Spleen (tissue), 11 donors: ENCODE measurements at regions not wholly inside any gene's neighbourhood (a gene's known extent, or its start where the extent isn't known, plus 50 kb on each side); places are given as distances from the start of the nearest gene placed in this dataset.

Source experiments
- DNase-seq: peaks from one replicate; pipeline ENCODE4 v3.0.0-alpha.2; 2020
- H3K27ac ChIP-seq, 8 donors: fragments of 200-600 bp; sonication (generic) in 7 of 8; 1 replicate in 4 of 8; 2 replicates in 4 of 8; pipeline versions ENCODE4 v1.5.0 to v1.8.0; 2016 to 2021; ENCODE audit warnings: inconsistent platforms in 4 of 8, mild to moderate bottlenecking in 4 of 8, moderate library complexity in 1 of 8
- H3K27me3 ChIP-seq, 7 donors: fragments of 200-600 bp; sonication (generic) in 6 of 7; replicated peaks in 1 of 7; 1 replicate in 4 of 7; 2 replicates in 3 of 7; pipeline versions ENCODE4 v1.5.0 to v1.8.0; 2016 to 2021; ENCODE audit warnings: inconsistent platforms in 3 of 7, mild to moderate bottlenecking in 1 of 7
- H3K36me3 ChIP-seq, 6 donors: fragments of 200-600 bp; sonication (generic) in 5 of 6; 1 replicate in 4 of 6; 2 replicates in 2 of 6; pipeline versions ENCODE4 v1.5.0 to v1.8.0; 2016 to 2021; ENCODE audit warnings: inconsistent platforms in 2 of 6
- H3K4me1 ChIP-seq, 6 donors: fragments of 200-600 bp; sonication (generic) in 5 of 6; 1 replicate in 3 of 6; 2 replicates in 3 of 6; pipeline versions ENCODE4 v1.5.0 to v1.8.0; 2016 to 2021; ENCODE audit warnings: inconsistent platforms in 3 of 6
- H3K4me3 ChIP-seq, 8 donors: fragments of 200-600 bp; sonication (generic) in 7 of 8; 1 replicate in 4 of 8; 2 replicates in 4 of 8; pipeline versions ENCODE4 v1.5.0 to v1.8.0; 2016 to 2021; ENCODE audit warnings: inconsistent platforms in 4 of 8, mild to moderate bottlenecking in 4 of 8, moderate library complexity in 2 of 8
- H3K9me3 ChIP-seq, 8 donors: fragments of 200-600 bp; sonication (generic) in 7 of 8; 1 replicate in 4 of 8; 2 replicates in 4 of 8; pipeline versions ENCODE4 v1.5.0 to v1.8.0; 2016 to 2021; ENCODE audit warnings: inconsistent platforms in 4 of 8
- POLR2A ChIP-seq, 3 donors: fragments of 450-650 bp; IDR thresholded peaks; one replicate each; pipeline ENCODE4 v1.5.1; 2017; ENCODE audit warnings: antibody characterized with exemption in 3 of 3, mild to moderate bottlenecking in 1 of 3
- POLR2AphosphoS5 ChIP-seq, 3 donors: sonication (generic); formaldehyde crosslinking; IDR thresholded peaks; one replicate each; pipeline ENCODE4 v1.5.1; 2017; ENCODE audit warnings: antibody characterized with exemption in 3 of 3
- whole genome bisulfite sequencing, 5 donors: extraction: QIAGEN DNeasy Blood & Tissue Kit in 3 of 5; methylation state at CpG; one replicate each; pipeline versions ENCODE4 v1.1.5 to v1.1.7; 2013 to 2018; 5-methylcytosine and 5-hydroxymethylcytosine counted together
- intact Hi-C: fragments of 100-400 bp; cut with DNase I; formaldehyde crosslinking; loops from one replicate; pipeline ENCODE4 v1.15.0; 2023; ENCODE audit warnings: low total_unique reads
- TF ChIP-seq, protein P1 (sequence below), 11 experiments: fragments of 200-600 bp in 7 of 11; fragments of 450-650 bp in 4 of 11; sonication (generic) in 4 of 11; IDR thresholded peaks in 8 of 11; conservative IDR thresholded peaks in 3 of 11; 1 replicate in 7 of 11; 2 replicates in 4 of 11; pipeline versions ENCODE4 v1.4.0 to v1.8.0; 2016 to 2021; ENCODE audit warnings: antibody characterized with exemption in 11 of 11, inconsistent platforms in 4 of 11, mild to moderate bottlenecking in 1 of 11
- donor health status: healthy with polysubstance abuse.
- donor health status: DM: no; HTN: no; CAD: no; lungs with moderate emphysema.
- donor health status: DM: no; HTN: no; CAD: no.
- donor health status: Bipolar disorder and iron deficiency.
- donor health status: healthy.
- donor health status: DM: no; HTN: no; CAD: no.
- donor health status: DM: yes; HTN: yes; CAD: no.

DNA sequence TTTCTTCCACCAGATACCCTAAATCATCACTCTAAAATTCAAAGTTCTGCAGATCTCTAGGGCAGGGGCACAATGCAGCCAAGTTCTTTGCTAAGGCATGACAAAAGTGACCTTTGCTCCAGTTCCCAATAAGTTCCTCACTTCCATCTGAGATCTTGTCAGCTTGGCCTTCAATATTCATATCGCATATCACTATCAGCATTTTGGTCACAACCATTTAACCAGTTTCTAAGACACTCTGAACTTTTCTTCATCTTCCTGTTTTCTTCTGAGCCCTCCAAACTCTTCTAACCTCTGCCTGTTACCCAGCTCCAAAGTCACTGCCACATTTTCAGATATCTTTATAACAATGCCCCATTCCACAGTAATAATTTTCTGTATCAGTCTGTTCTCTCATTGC lies 452.6 kb upstream of the TRIB2 start:
- Histone ChIP-seq H3K27me3 (no peaks in the 10 kb centered on the region), H3K27ac (no peak overlapping the region), H3K4me3 (no peak overlapping the region), H3K36me3 (no peaks in the 10 kb centered on the region), H3K9me3 (no peaks in the 10 kb centered on the region), H3K4me1 (peaks cover 0 to 10% (median 4%) of the 10 kb centered on the region in 6 donors)
- WGBS, 5 donors = 50 to 69% (median 64%) methylated on average over 1 of the region's 1 CpG
- TF ChIP-seq POLR2AphosphoS5 (IDR thresholded peaks at IDR 0.05) = no peak
- TF ChIP-seq POLR2A (IDR thresholded peaks at IDR 0.05) = no peak
- TF ChIP-seq, protein P1, sequence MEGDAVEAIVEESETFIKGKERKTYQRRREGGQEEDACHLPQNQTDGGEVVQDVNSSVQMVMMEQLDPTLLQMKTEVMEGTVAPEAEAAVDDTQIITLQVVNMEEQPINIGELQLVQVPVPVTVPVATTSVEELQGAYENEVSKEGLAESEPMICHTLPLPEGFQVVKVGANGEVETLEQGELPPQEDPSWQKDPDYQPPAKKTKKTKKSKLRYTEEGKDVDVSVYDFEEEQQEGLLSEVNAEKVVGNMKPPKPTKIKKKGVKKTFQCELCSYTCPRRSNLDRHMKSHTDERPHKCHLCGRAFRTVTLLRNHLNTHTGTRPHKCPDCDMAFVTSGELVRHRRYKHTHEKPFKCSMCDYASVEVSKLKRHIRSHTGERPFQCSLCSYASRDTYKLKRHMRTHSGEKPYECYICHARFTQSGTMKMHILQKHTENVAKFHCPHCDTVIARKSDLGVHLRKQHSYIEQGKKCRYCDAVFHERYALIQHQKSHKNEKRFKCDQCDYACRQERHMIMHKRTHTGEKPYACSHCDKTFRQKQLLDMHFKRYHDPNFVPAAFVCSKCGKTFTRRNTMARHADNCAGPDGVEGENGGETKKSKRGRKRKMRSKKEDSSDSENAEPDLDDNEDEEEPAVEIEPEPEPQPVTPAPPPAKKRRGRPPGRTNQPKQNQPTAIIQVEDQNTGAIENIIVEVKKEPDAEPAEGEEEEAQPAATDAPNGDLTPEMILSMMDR (IDR thresholded peaks at IDR 0.05 in 8 of 11, conservative IDR thresholded peaks at IDR 0.05 in 3 of 11) = no peak
- DNase-seq = no peak
- intact Hi-C loops = no loop called here

DNA sequence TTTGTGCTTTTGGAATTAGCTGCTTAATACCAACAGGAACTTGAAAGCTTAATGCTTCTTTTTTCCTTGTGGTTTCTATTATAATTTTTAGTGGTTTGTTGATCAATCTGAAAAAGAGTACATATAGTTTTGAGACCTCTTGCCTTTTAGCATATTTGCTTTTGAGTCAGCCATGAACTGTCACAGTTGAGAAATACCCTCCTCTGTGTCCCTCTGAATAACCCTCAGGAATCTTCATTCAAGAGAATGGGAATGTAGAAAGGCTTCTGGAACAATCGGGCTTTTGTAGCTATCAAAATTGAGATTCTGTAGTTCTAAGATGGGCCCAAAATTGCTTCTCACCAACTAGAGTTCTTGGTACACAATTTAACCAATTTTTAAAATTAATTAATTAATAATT lies 451.1 kb upstream of the TRIB2 start:
- no peaks in the 10 kb centered on the region for H3K36me3 ChIP-seq
- H3K4me1 ChIP-seq = peaks cover 0 to 10% (median 4%) of the 10 kb centered on the region in 6 donors
- WGBS, 5 donors = 83 to 98% (median 93%) methylated on average over 1 of the region's 1 CpG
- intact Hi-C loops = no loop called here
- DNase-seq = no peak
- H3K27me3 ChIP-seq = no peaks in the 10 kb centered on the region
- H3K27ac ChIP-seq = no peak overlapping the region
- H3K4me3 ChIP-seq = no peak overlapping the region
- H3K9me3 ChIP-seq = no peaks in the 10 kb centered on the region
- TF ChIP-seq, protein P1 (IDR thresholded peaks at IDR 0.05 in 8 of 11, conservative IDR thresholded peaks at IDR 0.05 in 3 of 11) = no peak
- TF ChIP-seq POLR2AphosphoS5 (IDR thresholded peaks at IDR 0.05) = no peak
- no peak for TF ChIP-seq POLR2A (IDR thresholded peaks at IDR 0.05)

DNA sequence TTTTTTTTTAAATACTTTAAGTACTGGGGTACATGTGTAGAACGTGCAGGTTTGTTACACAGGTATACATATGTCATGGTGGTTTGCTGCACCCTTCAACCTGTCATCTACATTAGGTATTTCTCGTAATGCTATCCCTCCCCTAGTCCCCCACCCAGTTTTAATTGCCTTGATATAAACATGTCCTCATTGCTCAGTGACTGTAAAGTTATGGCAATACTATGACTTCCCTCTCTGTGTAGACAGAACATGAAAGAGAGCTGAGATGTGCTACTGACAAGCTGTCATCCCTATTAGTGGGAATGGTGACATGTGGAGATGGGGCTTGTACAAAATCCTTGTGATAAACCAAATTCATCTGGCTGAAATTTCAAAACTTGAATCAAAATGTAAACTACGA lies 449.7 kb upstream of the TRIB2 start:
- DNase-seq = no peak
- TF ChIP-seq, protein P1 (IDR thresholded peaks at IDR 0.05 in 8 of 11, conservative IDR thresholded peaks at IDR 0.05 in 3 of 11) = no peak
- Histone ChIP-seq H3K9me3 (no peaks in the 10 kb centered on the region), H3K4me1 (peaks cover 0 to 22% (median 14%) of the 10 kb centered on the region in 6 donors), H3K36me3 (no peaks in the 10 kb centered on the region), H3K27me3 (no peaks in the 10 kb centered on the region), H3K27ac (no peak overlapping the region), H3K4me3 (no peak overlapping the region)
- WGBS, 5 donors = 92 to 99% (median 96%) methylated on average over 3 of the region's 3 CpGs
- intact Hi-C loops = no loop called here

DNA sequence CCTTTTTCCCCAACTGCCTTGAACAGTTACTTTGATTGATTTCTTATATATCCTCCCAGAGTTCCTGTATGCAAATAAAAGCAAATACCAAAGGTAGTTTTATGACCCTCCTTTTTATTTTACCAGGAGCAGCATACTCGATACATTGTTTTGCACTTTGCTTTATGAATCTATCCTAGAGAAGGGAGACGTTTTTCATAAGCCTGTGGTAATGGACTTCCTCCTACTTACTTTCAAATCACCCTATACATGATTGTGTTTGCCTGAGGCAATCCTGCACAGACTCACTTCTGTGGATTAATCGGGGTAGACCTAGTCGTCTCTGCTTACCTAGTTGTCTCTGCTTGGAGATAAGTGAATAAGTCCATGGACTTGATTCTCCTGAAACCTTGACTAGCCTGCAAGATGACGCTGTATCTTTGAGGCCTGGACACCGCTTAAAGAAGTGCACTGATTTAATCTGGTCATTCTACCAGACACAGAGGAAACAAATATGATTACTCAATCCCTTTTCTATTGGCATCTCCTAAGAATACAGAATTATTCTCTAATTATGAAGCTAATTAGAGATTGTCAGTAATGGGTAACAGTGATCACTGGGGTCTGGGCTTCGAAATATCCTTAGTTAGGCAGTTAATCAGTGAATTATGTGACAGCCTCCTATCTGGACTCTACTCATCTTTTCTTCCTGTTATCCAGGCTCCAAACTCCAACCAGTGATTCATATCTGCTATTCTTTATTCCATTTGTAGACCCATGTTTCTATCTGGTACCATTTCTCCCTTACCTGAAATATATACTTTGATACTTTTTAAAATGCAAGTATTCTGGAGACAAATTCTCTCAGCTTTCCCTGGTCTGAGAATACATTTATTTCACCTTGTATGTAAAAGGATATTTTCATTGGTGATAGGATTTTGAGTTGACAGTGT lies 447.4 kb upstream of the TRIB2 start:
- H3K4me1 ChIP-seq = peaks cover 0 to 25% (median 12%) of the 10 kb centered on the region in 6 donors
- H3K9me3 ChIP-seq = no peaks in the 10 kb centered on the region
- H3K27ac ChIP-seq = no peak overlapping the region
- H3K36me3 ChIP-seq = no peaks in the 10 kb centered on the region
- TF ChIP-seq POLR2AphosphoS5 (IDR thresholded peaks at IDR 0.05) = no peak
- TF ChIP-seq, protein P1 (IDR thresholded peaks at IDR 0.05 in 8 of 11, conservative IDR thresholded peaks at IDR 0.05 in 3 of 11) = no peak
- no peak for TF ChIP-seq POLR2A (IDR thresholded peaks at IDR 0.05)
- H3K27me3 ChIP-seq = no peaks in the 10 kb centered on the region
- H3K4me3 ChIP-seq = no peak overlapping the region
- WGBS, 5 donors = 75 to 85% (median 79%) methylated on average over 7 of the region's 7 CpGs
- intact Hi-C loops = no loop called here
- DNase-seq = no peak
